ENCODE measurements at regions not wholly inside any gene's neighbourhood (a gene's known extent, or its start where the extent isn't known, plus 50 kb on each side); places are given as distances from the start of the nearest gene placed in this dataset.

DNA sequence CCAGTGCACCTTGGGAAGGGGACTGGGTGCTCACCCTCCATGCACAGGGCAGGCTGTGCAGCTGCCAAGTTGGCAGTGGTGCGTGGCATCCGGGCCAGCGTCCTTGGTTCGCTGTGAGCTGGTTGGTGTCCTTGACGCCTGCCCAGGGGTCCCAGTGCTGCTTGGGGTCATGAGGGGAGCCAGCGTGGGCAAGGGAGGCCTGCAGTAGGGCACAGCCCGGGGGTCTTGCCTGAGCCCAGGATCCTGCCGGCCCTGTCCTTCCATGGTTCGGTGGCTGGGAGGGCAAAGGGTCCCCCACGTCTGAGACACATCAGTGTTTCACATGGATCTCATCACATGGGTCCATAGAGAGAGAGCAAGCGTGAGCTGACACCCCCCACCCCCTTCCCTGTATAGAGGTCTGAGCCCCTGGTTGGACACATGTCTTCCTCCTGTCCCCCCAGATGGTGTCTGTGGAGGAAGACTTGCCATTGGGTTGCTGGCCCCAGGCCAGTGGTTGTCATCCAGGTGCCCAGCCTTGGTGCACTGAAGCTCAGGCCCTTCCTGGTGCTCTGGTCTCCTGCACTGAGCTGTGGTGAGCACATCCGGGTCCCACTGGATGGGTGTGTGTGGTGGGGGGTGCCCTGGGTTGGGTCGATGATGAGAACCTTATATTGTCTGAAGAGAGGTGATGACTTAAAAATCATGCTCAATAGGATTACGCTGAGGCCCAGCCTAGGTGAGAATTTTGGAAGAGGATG lies 232.3 kb downstream of the SNRPN start:
- Histone ChIP-seq H3K56ac (ENCODE audit: extremely low read depth, insufficient read depth, low read length) (no peak overlapping the region), H3K4ac (ENCODE audit: low read depth, low read length) (no peak overlapping the region), H3K18ac (ENCODE audit: low read depth, low read length) (no peak overlapping the region), H3K27me3 (ENCODE audit: control insufficient read depth, insufficient read depth, low read length) (no peaks in the 10 kb centered on the region), H3K4me1 (ENCODE audit: control insufficient read depth, insufficient read depth, low read length) (no peaks in the 10 kb centered on the region), H3K9me3 (ENCODE audit: control insufficient read depth, insufficient read depth, low read length) (peaks cover 84% of the 10 kb centered on the region), H3K9ac (ENCODE audit: low read depth, low read length) (no peak overlapping the region), H2AK5ac (ENCODE audit: low read depth, low read length) (no peak overlapping the region), H2BK120ac (ENCODE audit: low read depth, low read length) (no peak overlapping the region), H4K5ac (ENCODE audit: low read depth, low read length) (no peak overlapping the region), H2BK20ac (ENCODE audit: low read depth, low read length) (no peak overlapping the region), H4K20me1 (ENCODE audit: insufficient read depth, low read length) (no peaks in the 10 kb centered on the region), H4K91ac (ENCODE audit: insufficient read depth, low read depth, low read length) (no peak overlapping the region), H3K23ac (ENCODE audit: low read depth, low read length) (no peak overlapping the region), H3K4me2 (ENCODE audit: low read depth, low read length) (no peak overlapping the region), H3K36me3 (ENCODE audit: control insufficient read depth, insufficient read depth, low read length) (no peaks in the 10 kb centered on the region), H3K27ac (ENCODE audit: insufficient read depth, low read length) (no peak overlapping the region), H3K79me1 (ENCODE audit: low read depth in 1 of 2, low read length in 2 of 2) (no peaks in the 10 kb centered on the region), H2AFZ (replicated peaks; ENCODE audit: low read length, poor library complexity) (no peak overlapping the region), H4K8ac (ENCODE audit: low read depth in 2 of 2, low read length in 2 of 2) (no peak overlapping the region), H3K9me1 (ENCODE audit: insufficient read depth, low read length) (no peaks in the 10 kb centered on the region), H2BK5ac (ENCODE audit: low read depth, low read length, poor library complexity, severe bottlenecking) (no peak overlapping the region), H3K4me3 (ENCODE audit: insufficient read depth, low read depth, low read length) (no peak overlapping the region), H3K14ac (replicated peaks; ENCODE audit: low read depth, low read length) (no peak overlapping the region), H2BK15ac (ENCODE audit: low read depth, low read length) (no peak overlapping the region), H2AK9ac (replicated peaks; ENCODE audit: low read depth, low read length, poor library complexity) (no peak overlapping the region)
- TF ChIP-seq RFX5 (IDR thresholded peaks at IDR 0.05; ENCODE audit: low read depth, low read length) (no peak), CEBPB (IDR thresholded peaks at IDR 0.05; ENCODE audit: low read depth, low read length) (no peak), CHD1 (IDR thresholded peaks at IDR 0.05; ENCODE audit: low read depth, low read length) (no peak), SMC3 (IDR thresholded peaks at IDR 0.05; ENCODE audit: low read depth, low read length) (no peak), MXI1 (IDR thresholded peaks at IDR 0.05; ENCODE audit: borderline replicate concordance, low read depth, low read length) (no peak), MAZ (IDR thresholded peaks at IDR 0.05; ENCODE audit: borderline replicate concordance, low read depth, low read length) (no peak), RCOR1 (IDR thresholded peaks at IDR 0.05; ENCODE audit: insufficient replicate concordance, low read length) (no peak)
- TF ChIP-seq, protein P1, sequence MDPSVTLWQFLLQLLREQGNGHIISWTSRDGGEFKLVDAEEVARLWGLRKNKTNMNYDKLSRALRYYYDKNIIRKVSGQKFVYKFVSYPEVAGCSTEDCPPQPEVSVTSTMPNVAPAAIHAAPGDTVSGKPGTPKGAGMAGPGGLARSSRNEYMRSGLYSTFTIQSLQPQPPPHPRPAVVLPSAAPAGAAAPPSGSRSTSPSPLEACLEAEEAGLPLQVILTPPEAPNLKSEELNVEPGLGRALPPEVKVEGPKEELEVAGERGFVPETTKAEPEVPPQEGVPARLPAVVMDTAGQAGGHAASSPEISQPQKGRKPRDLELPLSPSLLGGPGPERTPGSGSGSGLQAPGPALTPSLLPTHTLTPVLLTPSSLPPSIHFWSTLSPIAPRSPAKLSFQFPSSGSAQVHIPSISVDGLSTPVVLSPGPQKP (IDR thresholded peaks at IDR 0.05; ENCODE audit: borderline replicate concordance, low read depth, low read length): no peak
- TF ChIP-seq, protein P2, sequence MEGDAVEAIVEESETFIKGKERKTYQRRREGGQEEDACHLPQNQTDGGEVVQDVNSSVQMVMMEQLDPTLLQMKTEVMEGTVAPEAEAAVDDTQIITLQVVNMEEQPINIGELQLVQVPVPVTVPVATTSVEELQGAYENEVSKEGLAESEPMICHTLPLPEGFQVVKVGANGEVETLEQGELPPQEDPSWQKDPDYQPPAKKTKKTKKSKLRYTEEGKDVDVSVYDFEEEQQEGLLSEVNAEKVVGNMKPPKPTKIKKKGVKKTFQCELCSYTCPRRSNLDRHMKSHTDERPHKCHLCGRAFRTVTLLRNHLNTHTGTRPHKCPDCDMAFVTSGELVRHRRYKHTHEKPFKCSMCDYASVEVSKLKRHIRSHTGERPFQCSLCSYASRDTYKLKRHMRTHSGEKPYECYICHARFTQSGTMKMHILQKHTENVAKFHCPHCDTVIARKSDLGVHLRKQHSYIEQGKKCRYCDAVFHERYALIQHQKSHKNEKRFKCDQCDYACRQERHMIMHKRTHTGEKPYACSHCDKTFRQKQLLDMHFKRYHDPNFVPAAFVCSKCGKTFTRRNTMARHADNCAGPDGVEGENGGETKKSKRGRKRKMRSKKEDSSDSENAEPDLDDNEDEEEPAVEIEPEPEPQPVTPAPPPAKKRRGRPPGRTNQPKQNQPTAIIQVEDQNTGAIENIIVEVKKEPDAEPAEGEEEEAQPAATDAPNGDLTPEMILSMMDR (conservative IDR thresholded peaks at IDR 0.05; ENCODE audit: low read depth, low read length): no peak
- TF ChIP-seq, protein P3, sequence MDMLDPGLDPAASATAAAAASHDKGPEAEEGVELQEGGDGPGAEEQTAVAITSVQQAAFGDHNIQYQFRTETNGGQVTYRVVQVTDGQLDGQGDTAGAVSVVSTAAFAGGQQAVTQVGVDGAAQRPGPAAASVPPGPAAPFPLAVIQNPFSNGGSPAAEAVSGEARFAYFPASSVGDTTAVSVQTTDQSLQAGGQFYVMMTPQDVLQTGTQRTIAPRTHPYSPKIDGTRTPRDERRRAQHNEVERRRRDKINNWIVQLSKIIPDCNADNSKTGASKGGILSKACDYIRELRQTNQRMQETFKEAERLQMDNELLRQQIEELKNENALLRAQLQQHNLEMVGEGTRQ (IDR thresholded peaks at IDR 0.05; ENCODE audit: low read depth, low read length): no peak
- in situ Hi-C loops (cut with MboI; ENCODE audit: low sequenced_read_pairs): no loop called here
- intact Hi-C loops (cut with micrococcal nuclease): no loop called here
- dilution Hi-C loops (cut with HindIII; ENCODE audit: low sequenced_read_pairs, unreplicated experiment): no loop called here
- WGBS, 2 experiments (ENCODE audit: extremely low coverage in 2 of 2, insufficient read length in 1 of 2): 55% methylated on average over 4 of the region's 14 CpGs; no CpG with 5 or more reads in 1 of the 2 experiments
- DNase-seq (no peak), ATAC-seq (ENCODE audit: low read depth) (no peak)
- CTCF ChIA-PET: no interaction called here
- POLR2A ChIA-PET (ENCODE audit: unreplicated experiment): no interaction called here
- no TSS peak for BruUV-seq (replicated peaks)
